ENCODE measurements at regions not wholly inside any gene's neighbourhood (a gene's known extent, or its start where the extent isn't known, plus 50 kb on each side); places are given as distances from the start of the nearest gene placed in this dataset.

DNA sequence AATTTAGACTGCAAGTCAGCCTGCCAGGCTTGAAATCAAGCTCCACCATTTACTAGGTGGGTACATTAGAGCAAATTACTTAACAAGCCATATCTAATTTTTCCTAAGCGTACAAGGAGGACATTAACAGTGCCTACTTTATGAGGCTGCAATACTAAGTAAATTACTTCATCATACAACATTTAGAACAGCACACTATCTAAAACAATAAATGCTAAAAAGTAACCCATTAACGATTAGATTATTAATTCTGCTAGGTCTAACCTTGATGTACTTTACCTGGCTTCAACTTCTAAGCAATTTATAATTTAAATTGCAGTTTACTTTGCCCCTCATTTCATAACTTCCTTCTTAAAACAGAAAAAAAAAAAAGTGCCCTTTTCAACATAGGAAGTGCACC is 1155.6 kb upstream of the NCAM2 start:
- Histone ChIP-seq H3K36me3 (ENCODE audit: control insufficient read depth in 1 of 2, insufficient read depth in 2 of 2, low read length in 2 of 2) (no peaks in the 10 kb centered on the region), H4K91ac (ENCODE audit: low read depth, low read length) (no peak overlapping the region), H3K27me3 (ENCODE audit: insufficient read depth, low read length) (no peaks in the 10 kb centered on the region), H3K4me3 (ENCODE audit: low read depth, low read length) (no peak overlapping the region), H3K9ac (ENCODE audit: low read length) (no peak overlapping the region), H3K18ac (ENCODE audit: low read length) (no peak overlapping the region), H3K14ac (ENCODE audit: low read length) (no peak overlapping the region), H4K12ac (ENCODE audit: low read depth, low read length) (no peak overlapping the region), H3K23ac (ENCODE audit: low read length) (no peak overlapping the region), H3K4me2 (ENCODE audit: low read length) (no peak overlapping the region), H3K4me1 (ENCODE audit: control insufficient read depth in 1 of 2, insufficient read depth in 2 of 2, low read length in 2 of 2) (no peaks in the 10 kb centered on the region), H2BK5ac (ENCODE audit: low read depth, low read length, poor library complexity) (no peak overlapping the region), H3K79me2 (ENCODE audit: control insufficient read depth, insufficient read depth, low read length, poor library complexity) (no peaks in the 10 kb centered on the region), H2AFZ (ENCODE audit: insufficient read depth, low read length, poor library complexity) (no peak overlapping the region), H2AK5ac (ENCODE audit: low read length) (no peak overlapping the region), H4K8ac (ENCODE audit: low read depth, low read length) (no peak overlapping the region), H2BK120ac (ENCODE audit: insufficient read depth, low read length, poor library complexity) (no peak overlapping the region), H2BK12ac (ENCODE audit: low read length) (no peak overlapping the region), H3K9me3 (ENCODE audit: insufficient read depth, low read depth, low read length) (no peaks in the 10 kb centered on the region), H3K79me1 (ENCODE audit: low read length) (no peaks in the 10 kb centered on the region), H3K27ac (ENCODE audit: low read depth, low read length) (no peak overlapping the region), H3K4ac (ENCODE audit: low read depth, low read length) (no peak overlapping the region)
- WGBS (ENCODE audit: extremely low coverage, insufficient coverage, insufficient read length) = no CpG with 5 or more reads among the region's 2 CpGs
- no peak for DNase-seq

GRCh38 chr21:19844334-19844733 is 1153.9 kb upstream of the NCAM2 start:
- no CpG with 5 or more reads among the region's 2 CpGs for WGBS (ENCODE audit: extremely low coverage, insufficient coverage, insufficient read length)
- no peaks in the 10 kb centered on the region for H3K36me3 ChIP-seq (ENCODE audit: control insufficient read depth in 1 of 2, insufficient read depth in 2 of 2, low read length in 2 of 2)
- H3K27ac ChIP-seq (ENCODE audit: low read depth, low read length) = no peak overlapping the region
- H2AFZ ChIP-seq (ENCODE audit: insufficient read depth, low read length, poor library complexity) = no peak overlapping the region
- H4K8ac ChIP-seq (ENCODE audit: low read depth, low read length) = no peak overlapping the region
- H3K9me3 ChIP-seq (ENCODE audit: insufficient read depth, low read depth, low read length) = no peaks in the 10 kb centered on the region
- H3K9ac ChIP-seq (ENCODE audit: low read length) = no peak overlapping the region
- H3K14ac ChIP-seq (ENCODE audit: low read length) = no peak overlapping the region
- H2BK5ac ChIP-seq (ENCODE audit: low read depth, low read length, poor library complexity) = no peak overlapping the region
- H4K12ac ChIP-seq (ENCODE audit: low read depth, low read length) = no peak overlapping the region
- H2AK5ac ChIP-seq (ENCODE audit: low read length) = no peak overlapping the region
- H3K4me3 ChIP-seq (ENCODE audit: low read depth, low read length) = no peak overlapping the region
- H2BK12ac ChIP-seq (ENCODE audit: low read length) = no peak overlapping the region
- H3K4me2 ChIP-seq (ENCODE audit: low read length) = no peak overlapping the region
- H3K27me3 ChIP-seq (ENCODE audit: insufficient read depth, low read length) = no peaks in the 10 kb centered on the region
- H3K4me1 ChIP-seq (ENCODE audit: control insufficient read depth in 1 of 2, insufficient read depth in 2 of 2, low read length in 2 of 2) = no peaks in the 10 kb centered on the region
- no peak overlapping the region for H3K4ac ChIP-seq (ENCODE audit: low read depth, low read length)
- DNase-seq = no peak
- H3K18ac ChIP-seq (ENCODE audit: low read length) = no peak overlapping the region
- H3K79me2 ChIP-seq (ENCODE audit: control insufficient read depth, insufficient read depth, low read length, poor library complexity) = no peaks in the 10 kb centered on the region
- no peak overlapping the region for H3K23ac ChIP-seq (ENCODE audit: low read length)
- no peak overlapping the region for H2BK120ac ChIP-seq (ENCODE audit: insufficient read depth, low read length, poor library complexity)
- no peaks in the 10 kb centered on the region for H3K79me1 ChIP-seq (ENCODE audit: low read length)
- H4K91ac ChIP-seq (ENCODE audit: low read depth, low read length) = no peak overlapping the region

DNA sequence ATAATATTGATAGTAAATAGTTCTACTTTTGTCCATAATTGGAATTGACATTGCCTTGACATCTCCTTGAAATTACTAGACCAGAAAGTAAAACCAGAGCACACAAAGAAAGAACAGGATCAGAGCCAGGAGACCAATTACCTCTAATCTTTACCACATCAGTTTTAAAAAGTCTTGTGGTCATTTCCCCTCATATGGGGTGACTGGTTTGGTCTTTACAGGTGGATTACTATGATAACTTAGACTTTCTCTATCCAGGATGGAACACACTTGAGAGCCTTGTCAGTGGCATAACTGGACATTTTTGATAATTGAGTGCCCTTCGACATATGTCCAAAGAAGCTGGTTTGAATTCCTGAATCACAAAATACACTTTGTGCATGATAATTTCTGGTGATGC is 1148.1 kb upstream of the NCAM2 start:
- H4K12ac ChIP-seq (ENCODE audit: low read depth, low read length) = no peak overlapping the region
- no CpG with 5 or more reads among the region's 1 CpG for WGBS (ENCODE audit: extremely low coverage, insufficient coverage, insufficient read length)

DNA sequence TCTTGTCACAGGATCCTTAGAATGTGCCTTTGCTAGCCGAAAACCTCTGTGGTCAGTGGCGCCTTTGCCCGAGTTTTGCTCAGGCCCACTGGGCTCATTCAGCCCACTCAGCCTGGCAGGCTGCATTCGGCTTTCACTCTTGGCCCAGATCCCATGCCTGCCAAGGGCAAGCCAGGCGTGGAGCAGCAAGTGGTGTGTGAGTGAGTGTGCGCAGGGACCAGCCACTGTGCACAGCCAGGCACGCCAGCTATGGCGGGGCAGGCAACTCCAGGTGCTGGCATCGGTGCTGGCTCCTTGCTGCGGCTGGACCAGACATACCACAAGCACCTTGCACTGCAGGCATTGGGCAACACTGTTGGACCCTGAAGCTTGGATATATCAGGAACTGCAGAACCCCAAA is 1145.1 kb upstream of the NCAM2 start:
- Histone ChIP-seq H3K18ac (ENCODE audit: low read length) (no peak overlapping the region), H3K4ac (ENCODE audit: low read depth, low read length) (no peak overlapping the region), H2BK120ac (ENCODE audit: insufficient read depth, low read length, poor library complexity) (no peak overlapping the region), H3K27me3 (ENCODE audit: insufficient read depth, low read length) (no peaks in the 10 kb centered on the region), H3K4me2 (ENCODE audit: low read length) (no peak overlapping the region), H2BK12ac (ENCODE audit: low read length) (no peak overlapping the region), H3K9me3 (ENCODE audit: insufficient read depth, low read depth, low read length) (peaks cover 6% of the 10 kb centered on the region), H4K8ac (ENCODE audit: low read depth, low read length) (no peak overlapping the region), H4K91ac (ENCODE audit: low read depth, low read length) (no peak overlapping the region), H2AFZ (ENCODE audit: insufficient read depth, low read length, poor library complexity) (no peak overlapping the region), H3K79me2 (ENCODE audit: control insufficient read depth, insufficient read depth, low read length, poor library complexity) (no peaks in the 10 kb centered on the region), H3K4me3 (ENCODE audit: low read depth, low read length) (no peak overlapping the region), H3K23ac (ENCODE audit: low read length) (no peak overlapping the region), H3K79me1 (ENCODE audit: low read length) (no peaks in the 10 kb centered on the region), H3K36me3 (ENCODE audit: control insufficient read depth in 1 of 2, insufficient read depth in 2 of 2, low read length in 2 of 2) (no peaks in the 10 kb centered on the region), H2AK5ac (ENCODE audit: low read length) (no peak overlapping the region), H3K4me1 (ENCODE audit: control insufficient read depth in 1 of 2, insufficient read depth in 2 of 2, low read length in 2 of 2) (no peaks in the 10 kb centered on the region), H3K9ac (ENCODE audit: low read length) (no peak overlapping the region), H2BK5ac (ENCODE audit: low read depth, low read length, poor library complexity) (no peak overlapping the region), H3K14ac (ENCODE audit: low read length) (no peak overlapping the region), H3K27ac (ENCODE audit: low read depth, low read length) (no peak overlapping the region), H4K12ac (ENCODE audit: low read depth, low read length) (no peak overlapping the region)
- no peak for DNase-seq
- WGBS (ENCODE audit: extremely low coverage, insufficient coverage, insufficient read length) = no CpG with 5 or more reads among the region's 10 CpGs

More for the DNA sequence above, 1148.1 kb upstream of the NCAM2 start:
- Histone ChIP-seq H3K14ac (ENCODE audit: low read length) (no peak overlapping the region), H3K27ac (ENCODE audit: low read depth, low read length) (no peak overlapping the region), H3K4ac (ENCODE audit: low read depth, low read length) (no peak overlapping the region), H3K79me2 (ENCODE audit: control insufficient read depth, insufficient read depth, low read length, poor library complexity) (no peaks in the 10 kb centered on the region), H3K4me1 (ENCODE audit: control insufficient read depth in 1 of 2, insufficient read depth in 2 of 2, low read length in 2 of 2) (no peaks in the 10 kb centered on the region), H3K4me3 (ENCODE audit: low read depth, low read length) (no peak overlapping the region), H2BK12ac (ENCODE audit: low read length) (no peak overlapping the region), H3K36me3 (ENCODE audit: control insufficient read depth in 1 of 2, insufficient read depth in 2 of 2, low read length in 2 of 2) (no peaks in the 10 kb centered on the region), H3K9me3 (ENCODE audit: insufficient read depth, low read depth, low read length) (peaks cover 3% of the 10 kb centered on the region), H2AFZ (ENCODE audit: insufficient read depth, low read length, poor library complexity) (no peak overlapping the region), H2AK5ac (ENCODE audit: low read length) (no peak overlapping the region), H3K79me1 (ENCODE audit: low read length) (no peaks in the 10 kb centered on the region), H3K9ac (ENCODE audit: low read length) (no peak overlapping the region), H4K91ac (ENCODE audit: low read depth, low read length) (no peak overlapping the region), H2BK5ac (ENCODE audit: low read depth, low read length, poor library complexity) (no peak overlapping the region), H3K23ac (ENCODE audit: low read length) (no peak overlapping the region), H3K18ac (ENCODE audit: low read length) (no peak overlapping the region), H3K4me2 (ENCODE audit: low read length) (no peak overlapping the region), H2BK120ac (ENCODE audit: insufficient read depth, low read length, poor library complexity) (no peak overlapping the region), H4K8ac (ENCODE audit: low read depth, low read length) (no peak overlapping the region), H3K27me3 (ENCODE audit: insufficient read depth, low read length) (no peaks in the 10 kb centered on the region)
- DNase-seq = no peak
